Transverse colon (tissue), 4 donors: ENCODE measurements at regions not wholly inside any gene's neighbourhood (a gene's known extent, or its start where the extent isn't known, plus 50 kb on each side); places are given as distances from the start of the nearest gene placed in this dataset.

Source experiments
- CTCF ChIP-seq, 5 experiments: fragments of 200-600 bp in 3 of 5; fragments of 450-650 bp in 2 of 5; sonication (generic) in 3 of 5; IDR thresholded peaks; 1 replicate in 2 of 5; 2 replicates in 3 of 5; pipeline ENCODE4 v1.5.1; 2016 to 2017; ENCODE audit warnings: antibody characterized with exemption in 5 of 5, inconsistent platforms in 3 of 5, mild to moderate bottlenecking in 2 of 5, moderate library complexity in 1 of 5
- EP300 ChIP-seq: sonication (generic); formaldehyde crosslinking; IDR thresholded peaks from one replicate; pipeline ENCODE4 v1.6.1; 2017; ENCODE audit warnings: antibody characterized with exemption, low read depth
- POLR2A ChIP-seq: fragments of 450-650 bp; IDR thresholded peaks from one replicate; pipeline ENCODE4 v1.6.1; 2016; ENCODE audit warnings: antibody characterized with exemption, mild to moderate bottlenecking, moderate library complexity
- POLR2AphosphoS5 ChIP-seq, 3 donors: sonication (generic); formaldehyde crosslinking; IDR thresholded peaks; one replicate each; pipeline ENCODE4 v1.6.1; 2016; ENCODE audit warnings: antibody characterized with exemption in 3 of 3

DNA sequence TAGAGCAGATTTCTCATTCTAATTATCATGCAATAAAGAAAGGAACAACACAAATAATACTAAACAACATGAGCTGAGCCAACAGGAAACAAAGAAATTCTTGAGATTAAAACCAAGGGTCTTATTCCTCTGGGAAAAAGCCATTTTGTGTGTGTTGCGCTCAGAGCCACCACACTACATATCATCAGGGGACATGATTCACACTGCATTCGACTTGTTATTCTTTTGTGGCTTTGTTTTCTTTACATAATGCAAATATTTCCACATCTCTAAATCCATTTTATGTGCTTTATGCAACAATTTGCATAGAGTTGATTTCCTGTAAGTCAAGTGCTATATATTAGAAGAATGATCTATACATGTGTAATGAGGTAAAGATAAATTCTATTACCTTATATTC lies 719.6 kb downstream of the TBC1D32 start:
- TF ChIP-seq POLR2AphosphoS5 (IDR thresholded peaks at IDR 0.05) (no peak), CTCF (IDR thresholded peaks at IDR 0.05) (no peak), POLR2A (no peak), EP300 (no peak)
